RPMI8226 (cell line): ENCODE measurements at regions not wholly inside any gene's neighbourhood (a gene's known extent, or its start where the extent isn't known, plus 50 kb on each side); places are given as distances from the start of the nearest gene placed in this dataset.
"Not testable (repeated sequence)": the region's sequence is repeated elsewhere in the genome, so short reads cannot be mapped to it uniquely, and the experiment has no call there.

Experiments
- DNase-seq: peaks from one replicate; pipeline ENCODE4 v3.0.0-alpha.2; 2015

DNA sequence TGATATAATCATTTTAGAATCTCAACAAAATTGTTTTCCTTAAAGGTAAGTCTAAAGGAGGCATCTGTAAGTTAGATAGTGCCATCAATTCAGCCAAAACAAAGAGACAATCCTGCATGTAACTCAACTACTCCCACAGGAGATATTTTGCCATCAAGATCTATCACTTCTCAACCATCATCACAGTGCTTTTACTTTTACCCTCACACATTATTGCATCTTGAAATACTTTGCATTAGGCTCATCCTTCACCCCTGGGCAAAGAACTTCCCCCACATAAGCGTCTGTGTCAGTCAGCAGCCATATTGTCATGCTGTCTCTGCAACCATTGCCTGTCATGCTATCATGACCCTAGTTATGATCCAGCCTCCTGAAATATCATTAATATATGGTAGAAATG lies 54.9 kb upstream of the NLGN1 start:
- DNase-seq: no peak

DNA sequence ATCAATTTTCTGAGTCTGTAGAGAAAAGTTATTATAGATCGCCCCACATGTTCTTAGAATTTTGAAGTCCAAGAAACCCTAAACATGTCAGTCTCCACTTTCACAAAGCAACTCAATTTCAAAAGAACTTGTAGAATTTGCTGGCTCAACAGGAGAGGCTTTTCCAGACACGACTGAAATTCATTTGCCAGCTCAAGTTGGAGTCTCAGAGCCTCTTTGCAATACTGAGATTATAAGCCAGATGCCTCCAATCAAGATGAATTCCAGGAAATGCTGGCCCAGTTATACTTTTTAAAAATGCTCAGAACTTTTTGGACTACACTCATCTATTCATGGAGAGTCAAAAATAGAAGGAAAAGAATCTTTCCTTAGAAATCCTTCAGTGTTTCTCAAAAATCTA lies 56.9 kb upstream of the NLGN1 start:
- no peak for DNase-seq

DNA sequence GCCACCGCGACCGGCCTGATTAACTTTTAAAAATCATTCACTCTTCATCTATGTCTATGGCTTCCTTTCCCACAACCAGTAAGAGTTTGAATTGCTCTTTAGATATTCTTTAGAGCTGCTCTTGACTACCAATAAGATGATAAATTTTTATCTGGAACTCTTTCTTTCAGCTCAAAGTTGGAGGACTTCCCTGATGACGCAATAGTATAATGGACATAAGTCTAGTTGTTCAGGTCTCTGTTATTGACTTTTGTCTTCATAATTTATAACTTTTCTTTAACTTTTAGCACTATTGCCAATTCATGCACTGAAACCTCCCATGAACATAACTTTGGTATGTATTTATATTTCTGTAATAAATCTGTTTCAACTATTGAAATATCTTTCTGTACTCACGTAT lies 61.3 kb upstream of the NLGN1 start:
- DNase-seq: no peak

DNA sequence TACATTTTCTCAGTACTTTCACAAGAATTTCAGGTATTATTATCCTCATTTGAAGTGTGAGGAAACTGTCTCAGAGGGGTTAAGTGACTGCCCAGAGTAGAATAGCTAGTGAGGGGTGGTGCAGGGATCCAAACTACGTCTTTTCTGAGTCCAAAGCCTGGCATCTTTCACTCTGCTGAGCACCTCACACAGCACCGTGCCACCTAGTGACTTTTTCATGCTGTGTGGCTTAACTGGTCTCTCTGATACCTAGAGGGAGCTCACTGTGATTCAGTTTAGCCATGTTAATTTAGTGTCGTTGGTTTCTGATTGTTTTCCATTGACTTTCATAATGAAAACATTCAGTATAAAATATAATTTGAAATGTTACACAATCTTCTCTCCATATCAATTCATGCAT lies 91.4 kb upstream of the NLGN1 start:
- DNase-seq: no peak

DNA sequence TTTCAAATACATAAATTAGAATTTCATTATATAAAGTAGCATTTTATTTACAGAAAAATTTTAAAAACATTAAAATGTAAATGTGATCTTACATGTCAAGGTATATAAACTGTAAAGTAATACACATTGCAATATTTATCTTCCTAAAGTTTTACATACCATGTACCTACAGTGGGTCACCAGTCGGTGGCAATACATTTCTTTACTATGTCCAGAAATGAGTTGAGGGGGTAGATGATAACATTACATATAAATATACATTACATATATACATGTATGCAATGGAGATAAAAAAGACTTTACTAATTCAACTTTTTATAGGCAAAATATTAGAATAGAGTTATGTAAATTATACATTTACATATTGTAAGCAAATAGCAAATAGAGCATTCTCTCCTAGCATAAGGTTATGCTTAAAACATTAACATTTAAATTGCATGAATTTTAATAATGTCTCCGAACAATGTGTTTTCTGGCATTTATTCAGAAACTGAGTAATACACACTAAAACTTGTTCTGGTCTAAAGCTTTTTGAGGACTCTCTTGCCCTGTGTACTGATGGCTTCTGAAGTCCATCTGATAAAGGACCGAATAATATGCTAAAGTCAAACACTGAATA lies 93.3 kb upstream of the NLGN1 start:
- no peak for DNase-seq

DNA sequence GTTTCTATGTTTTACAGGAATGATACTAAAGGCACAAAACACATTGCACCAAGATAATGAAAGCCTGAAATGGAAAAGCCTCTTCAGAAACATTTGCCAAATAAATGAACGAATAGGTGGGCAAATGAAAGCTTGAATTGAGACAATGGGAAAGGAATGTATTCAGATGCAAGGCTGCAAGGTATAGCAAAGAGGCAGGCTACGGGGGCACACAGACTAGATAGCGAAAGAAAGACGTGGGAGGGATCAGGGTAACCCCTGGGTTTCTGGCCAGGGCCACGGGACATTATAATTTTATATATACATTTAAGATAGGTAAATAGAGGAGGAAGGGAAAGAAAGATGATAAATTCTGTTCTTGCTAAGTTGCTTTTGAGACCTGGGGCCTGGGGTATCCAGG lies 95.9 kb upstream of the NLGN1 start:
- DNase-seq: no peak

DNA sequence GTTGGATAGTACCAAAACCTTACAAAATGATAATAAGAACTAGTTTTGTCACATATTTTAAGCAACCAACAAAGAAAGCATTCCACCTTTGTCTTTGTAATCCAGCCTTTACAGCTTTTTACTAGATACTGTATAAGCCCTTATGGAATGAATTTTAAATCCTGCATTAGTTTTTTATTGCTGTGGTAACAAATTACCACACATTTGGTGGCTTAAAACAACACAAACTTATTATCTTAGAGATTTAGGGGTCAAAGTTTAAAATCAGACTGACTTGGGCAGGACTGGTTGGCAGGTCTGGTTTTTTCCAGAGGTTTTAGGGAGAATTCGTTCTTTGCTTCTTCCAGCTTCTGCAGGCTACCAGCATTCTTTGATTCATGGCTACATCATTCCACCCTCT lies 108.5 kb upstream of the NLGN1 start:
- DNase-seq: no peak

DNA sequence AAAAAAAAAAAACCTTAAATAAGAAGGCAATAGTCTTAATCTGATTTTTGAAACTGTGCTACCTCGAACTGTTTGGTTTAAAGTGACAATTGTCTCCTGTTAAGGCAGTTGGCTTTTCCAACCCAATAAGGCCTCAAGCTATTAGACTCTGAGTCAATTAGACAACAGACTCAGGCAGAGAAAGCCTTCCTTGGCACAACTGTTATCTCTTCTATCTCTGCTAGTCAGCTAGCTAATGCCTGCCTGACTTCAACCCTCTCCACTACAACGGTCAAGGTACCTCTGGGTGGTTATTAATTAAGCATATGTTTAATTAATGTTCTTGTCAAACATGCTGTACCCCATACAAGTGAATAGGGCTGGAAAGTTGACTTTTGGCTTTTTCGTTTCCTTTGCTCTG lies 110.2 kb upstream of the NLGN1 start:
- no peak for DNase-seq

DNA sequence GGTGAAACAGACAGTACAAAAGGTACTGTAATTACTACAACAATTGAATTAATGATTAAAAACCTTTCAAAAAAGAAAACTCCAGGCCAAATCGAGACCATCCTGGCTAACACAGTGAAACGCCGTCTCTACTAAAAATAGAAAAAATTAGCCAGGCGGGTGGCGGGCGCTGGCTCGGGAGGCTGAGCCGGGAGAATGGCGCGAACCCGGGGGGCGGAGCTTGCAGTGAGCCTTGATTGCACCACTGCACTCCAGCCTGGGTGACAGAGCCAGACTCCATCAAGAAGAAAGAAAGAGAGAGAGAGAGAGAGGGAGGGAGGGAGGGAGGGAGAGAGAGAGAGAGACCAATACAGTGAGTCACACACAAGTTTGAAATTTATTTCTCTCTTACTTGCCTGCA lies 111.0 kb upstream of the NLGN1 start:
- not testable (repeated sequence) for DNase-seq

DNA sequence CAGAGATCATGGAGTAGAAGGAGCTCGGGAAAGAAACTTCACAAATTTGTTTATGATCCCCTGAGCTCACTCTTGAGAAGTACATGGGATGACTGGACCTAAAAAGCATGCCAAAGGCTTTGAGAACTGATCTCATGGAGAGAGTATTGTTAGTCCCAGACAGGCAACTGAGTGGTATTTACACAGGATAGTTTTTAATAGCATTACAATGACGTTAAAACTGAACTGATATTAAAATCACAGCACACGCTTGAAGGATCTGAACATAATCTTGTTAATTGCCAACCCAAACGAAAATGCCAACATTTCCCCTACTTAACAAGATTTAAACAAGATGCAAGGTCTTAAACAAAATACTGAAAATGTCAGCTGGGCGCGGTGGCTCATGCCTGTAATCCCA lies 113.2 kb upstream of the NLGN1 start:
- no peak for DNase-seq

DNA sequence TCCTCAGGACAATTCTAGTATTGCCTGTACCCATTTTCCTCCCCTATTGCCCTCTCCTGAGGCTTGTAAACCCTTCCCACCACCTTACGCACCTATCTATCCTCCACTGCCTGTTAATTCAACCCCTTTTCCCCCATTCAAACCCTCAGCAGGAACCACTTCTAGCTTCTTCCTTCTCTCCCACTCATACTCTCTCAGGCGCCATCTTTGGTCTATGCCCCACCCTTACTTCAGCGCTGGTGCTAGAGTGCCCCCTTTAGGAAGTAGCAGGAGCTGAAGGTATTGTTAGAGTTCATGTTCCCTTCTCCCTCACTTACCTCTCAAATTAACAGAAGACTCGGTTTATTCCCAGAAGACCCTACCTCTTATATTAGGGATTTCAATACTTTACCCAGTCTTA lies 121.8 kb upstream of the NLGN1 start:
- DNase-seq: peak; percentile 44

DNA sequence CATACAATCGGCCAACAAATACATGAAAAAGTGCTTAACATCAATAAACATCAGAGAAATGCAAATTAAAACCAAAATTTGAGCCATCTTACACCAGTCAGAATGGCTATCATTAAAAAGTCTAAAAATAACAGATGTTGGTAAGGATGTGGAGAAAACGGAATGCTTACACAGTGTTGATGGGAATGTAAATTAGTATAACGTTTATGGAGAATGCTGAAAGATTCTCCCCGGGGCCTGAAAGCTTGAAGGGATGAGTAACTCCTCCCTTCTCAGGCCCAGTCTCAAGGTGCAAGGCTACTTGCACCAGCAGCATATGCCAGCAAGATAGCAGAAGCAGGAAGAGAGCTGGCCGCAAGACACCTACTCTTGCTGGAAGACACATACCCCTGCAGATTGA lies 123.7 kb upstream of the NLGN1 start:
- DNase-seq: no peak

DNA sequence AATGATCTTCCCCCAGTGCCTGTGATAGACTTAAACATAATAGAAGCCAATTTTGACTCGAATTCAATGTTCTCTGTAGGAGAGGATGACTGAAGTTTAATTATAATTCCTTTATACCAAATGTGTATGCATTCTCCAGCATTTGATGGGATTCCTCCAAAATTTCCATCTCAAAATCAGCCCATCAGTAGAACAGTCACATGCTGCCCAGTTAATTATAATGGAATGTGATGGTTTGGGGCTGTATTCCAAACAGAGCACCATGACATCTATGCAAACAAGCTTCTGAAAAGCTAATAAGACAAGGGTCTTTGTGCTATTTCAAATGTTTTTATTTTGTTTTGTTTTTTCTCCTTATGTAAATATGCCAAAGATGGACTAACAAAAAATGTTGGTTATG lies 127.7 kb upstream of the SPATA16 start:
- DNase-seq: no peak

DNA sequence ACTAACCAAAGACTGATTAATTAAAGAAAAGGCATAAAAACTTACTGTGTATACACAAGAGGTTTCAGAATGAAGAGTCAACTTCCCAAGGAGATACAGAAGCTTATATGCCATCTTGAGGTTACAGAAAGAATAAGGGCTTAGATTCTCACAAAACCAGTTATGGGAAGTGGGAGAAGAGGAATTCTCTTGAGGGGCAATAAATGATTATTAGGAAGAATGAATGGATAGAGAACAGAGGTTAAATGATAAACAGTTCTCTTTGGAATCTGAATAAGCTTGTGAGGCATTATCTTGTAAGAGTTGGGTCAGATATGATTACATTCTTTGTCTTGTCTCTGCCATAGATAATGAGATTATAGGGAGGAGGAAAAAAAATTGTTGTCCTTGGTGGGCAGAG lies 126.7 kb upstream of the SPATA16 start:
- no peak for DNase-seq

DNA sequence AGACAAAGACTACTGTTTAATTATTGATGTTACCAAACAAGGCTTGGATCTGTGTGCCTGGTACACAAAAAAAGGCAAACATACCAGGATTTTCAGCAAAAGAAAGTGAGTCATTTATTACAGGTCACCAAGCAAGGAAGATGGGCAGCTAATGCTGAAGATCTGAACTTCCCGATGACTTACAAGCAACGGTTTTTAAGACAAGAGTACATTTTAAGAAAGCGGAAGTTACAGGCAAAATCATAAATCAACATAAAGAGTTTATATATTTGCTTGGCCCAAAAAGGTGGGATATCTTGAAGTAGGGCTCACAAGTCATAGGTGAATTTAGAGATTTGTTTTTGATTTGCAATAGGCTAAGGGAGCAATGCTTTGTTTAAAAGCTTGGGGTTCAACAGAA lies 125.4 kb upstream of the SPATA16 start:
- no peak for DNase-seq

DNA sequence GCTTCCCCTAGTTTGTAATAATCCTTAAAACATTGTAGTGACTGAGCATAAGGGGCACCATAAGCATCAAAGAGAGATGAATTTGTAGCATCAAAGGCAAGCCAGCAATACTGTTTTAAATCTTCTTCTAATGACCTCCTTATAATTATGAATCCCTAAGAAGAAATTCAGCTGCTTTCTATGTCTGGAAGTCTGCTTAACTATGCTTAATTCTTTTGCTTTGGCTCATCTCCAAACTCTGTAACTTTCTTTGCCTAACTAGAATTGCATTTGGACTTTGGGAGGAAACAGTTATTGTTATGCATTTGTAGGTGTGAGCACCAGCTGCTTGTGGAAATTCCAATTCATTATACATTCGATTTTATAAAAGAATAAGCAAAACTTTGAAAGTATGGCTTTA lies 117.7 kb upstream of the SPATA16 start:
- DNase-seq: no peak

DNA sequence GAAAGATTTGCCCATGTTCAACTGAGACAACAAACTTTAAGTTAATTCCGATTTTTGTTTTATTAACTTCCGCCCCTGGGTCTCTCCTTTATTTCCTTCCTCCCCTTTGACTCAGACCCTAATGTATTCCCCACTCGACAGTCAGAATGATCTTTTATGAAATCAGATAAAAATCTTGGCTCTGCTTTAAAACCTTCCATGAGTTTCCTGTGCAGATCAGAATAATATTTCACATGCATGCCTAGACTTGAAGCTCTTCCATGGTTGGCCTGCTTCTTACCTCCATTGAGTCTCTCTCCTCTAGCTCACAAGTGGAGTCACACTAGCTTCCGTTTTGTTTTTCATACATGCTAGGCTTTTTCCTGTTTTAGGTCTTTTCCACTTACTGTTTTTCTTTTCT lies 116.8 kb upstream of the SPATA16 start:
- DNase-seq: no peak

DNA sequence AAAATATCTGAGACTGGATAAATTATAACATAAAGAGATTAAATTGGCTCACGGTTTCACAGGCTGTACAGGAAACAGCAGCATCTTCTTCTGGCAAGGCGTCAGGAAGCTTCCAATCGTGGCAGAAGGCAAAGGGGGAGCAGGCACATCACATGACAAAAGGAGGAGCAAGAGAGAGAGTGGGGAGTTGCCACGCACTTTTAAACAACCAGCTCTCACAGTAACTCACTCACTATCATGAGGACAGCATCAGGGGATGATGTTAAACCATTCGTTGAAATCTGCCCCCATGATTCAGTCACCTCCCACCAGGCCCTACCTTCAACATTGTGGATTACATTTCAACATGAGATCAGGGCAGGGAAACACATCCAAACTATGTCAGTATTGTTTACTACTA lies 114.5 kb upstream of the SPATA16 start:
- no peak for DNase-seq

DNA sequence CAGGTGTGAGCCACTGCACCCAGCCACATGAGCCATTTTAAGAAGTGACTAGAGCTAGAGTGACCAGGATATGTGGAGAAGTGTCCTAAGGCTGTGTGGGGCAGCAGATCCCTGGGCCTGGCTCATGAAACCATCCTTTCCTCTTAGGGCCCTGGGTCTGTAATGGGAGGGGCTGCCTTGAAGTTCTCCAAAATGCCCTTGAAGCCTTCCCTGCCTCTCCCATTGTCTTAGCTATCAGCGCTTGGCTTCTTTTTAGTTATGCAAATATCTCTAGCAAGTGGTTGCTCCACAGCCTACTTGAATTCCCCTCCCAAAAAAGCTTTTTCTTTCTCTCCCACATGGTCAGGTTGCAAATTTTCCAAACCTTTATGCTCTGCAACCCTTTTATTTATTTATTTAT lies 112.4 kb upstream of the SPATA16 start:
- DNase-seq: no peak

DNA sequence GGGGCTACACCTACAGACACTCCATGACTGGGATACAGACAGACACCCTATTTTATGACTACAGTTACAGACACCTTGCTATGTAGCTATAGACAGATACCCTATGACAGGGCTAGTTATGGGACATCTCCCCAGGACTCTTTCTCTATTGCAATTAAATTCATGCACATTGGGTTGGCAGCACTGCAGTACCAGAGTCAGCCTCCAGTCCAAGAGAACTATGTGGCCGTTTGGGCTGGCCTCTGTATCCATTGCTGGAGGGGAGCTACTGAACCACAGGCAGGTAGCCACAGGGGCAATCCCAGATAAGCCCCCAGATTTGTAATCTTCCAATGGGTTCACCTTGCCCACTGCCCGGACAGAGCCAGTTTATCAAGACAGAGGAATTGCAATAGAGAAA lies 108.4 kb upstream of the SPATA16 start:
- no peak for DNase-seq

DNA sequence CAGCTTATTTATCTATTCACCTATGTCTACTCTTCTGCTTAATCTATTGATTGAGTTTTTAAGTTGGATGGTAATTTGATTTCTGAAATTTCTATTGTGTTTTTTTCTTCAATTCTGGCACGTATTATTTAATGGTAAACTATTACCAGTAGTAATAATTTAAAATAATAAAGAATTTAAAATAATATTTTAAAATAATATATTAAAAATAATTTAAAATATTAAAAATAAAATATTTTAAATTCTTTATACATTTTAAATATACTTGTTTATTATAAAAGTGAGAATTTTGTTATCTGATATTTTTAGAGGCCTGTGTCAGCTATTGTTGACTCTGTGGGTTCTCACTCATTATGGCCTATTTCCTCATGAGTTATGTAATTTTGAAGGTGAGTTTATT lies 100.7 kb upstream of the SPATA16 start:
- DNase-seq: no peak

DNA sequence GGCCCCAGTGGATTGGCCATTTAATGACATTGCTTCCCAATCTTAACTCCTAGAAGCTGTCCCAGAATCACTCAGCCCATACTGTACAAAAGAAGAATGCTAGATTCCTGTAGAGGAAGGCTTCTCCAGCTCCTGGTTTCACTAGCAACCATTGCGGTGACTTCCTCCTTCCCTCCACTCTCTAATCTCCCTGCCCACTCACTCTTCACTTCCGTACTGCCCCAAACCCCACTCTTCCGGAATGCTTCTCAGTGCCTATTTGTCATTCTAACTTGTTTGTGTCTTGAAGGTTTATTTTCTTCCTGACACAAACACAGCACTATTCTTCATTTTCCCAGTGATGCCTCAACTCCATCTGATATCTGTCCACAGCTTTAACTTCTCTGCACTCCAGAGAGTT lies 97.1 kb upstream of the SPATA16 start:
- no peak for DNase-seq

DNA sequence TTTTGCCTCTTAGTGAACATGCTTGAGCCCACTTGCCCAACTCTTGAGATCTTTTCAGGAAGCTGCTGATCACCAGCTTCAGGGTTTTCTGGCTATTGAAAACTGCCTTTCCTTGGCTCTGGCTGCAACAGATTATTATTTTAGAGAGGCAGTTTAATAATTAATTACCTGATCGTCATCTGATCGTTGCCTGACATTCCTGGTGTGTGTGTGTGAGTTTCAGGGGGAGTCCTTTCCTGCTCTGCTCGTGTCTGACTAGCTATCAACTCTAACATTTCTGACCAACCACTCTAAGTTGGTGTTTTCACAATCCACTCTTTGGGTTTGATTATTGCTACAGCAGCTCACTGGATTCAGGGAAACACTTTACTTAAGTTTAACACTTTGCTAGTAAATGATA lies 84.3 kb upstream of the SPATA16 start:
- DNase-seq: no peak

DNA sequence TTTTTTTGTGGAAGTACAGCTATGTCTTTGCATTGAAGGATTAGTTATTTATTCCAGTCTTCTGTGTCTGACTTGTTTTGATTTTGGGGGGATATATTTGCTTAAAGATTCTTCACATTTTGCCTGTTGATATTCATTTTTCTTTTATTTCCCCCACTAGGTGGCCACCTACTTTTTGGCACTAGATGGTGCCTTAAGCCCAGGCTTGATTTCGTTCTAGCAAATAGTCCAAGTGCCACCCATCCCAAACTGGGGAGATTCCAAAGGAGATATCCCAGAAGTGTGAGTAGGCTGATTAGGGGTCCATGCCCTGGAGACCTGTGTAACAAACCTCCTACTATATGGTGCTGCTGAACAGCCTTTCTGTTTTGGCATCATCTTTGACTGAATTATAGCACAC lies 80.0 kb upstream of the SPATA16 start:
- peak; percentile 15 for DNase-seq

DNA sequence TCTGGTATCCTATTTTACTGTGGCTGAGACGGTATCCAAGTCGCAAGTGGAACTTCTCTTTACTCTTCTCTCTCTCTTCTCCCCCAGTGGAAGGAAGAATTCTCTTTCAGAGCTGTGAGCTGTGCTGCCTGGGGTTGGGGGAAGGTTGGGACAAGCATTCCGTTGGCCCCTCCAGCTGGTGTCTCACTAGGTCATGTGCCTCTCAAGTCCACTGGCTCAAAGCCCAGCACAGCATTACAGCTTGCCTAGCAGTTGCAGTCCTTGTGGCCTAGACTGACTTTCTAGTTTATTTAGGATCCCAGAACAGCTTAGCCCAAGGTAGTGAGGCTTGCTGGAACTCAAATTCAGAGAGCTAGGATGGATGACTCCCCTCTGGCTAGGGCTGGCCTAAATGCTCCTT lies 76.1 kb upstream of the SPATA16 start:
- DNase-seq: peak; percentile 26

DNA sequence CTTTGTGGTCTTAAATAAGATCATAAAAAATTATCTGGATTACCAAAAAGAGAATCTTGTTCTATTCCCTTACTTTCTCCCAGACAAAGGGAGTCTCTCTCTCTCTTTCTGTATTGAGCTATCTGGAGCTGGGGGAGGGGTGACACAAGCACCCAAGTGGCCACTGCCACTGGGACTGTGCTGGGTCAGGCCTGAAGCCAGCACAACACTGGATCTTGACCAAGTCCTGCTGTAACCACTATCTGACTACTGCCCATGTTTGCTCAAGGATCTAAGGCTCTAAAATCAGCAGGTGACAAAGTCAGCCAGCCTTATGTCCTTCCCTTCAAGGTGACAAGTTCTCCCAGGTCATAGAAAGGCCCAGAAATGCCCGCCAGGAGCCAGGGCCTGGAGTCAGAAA lies 75.0 kb upstream of the SPATA16 start:
- no peak for DNase-seq
